Prostate gland (tissue), 2 donors: ENCODE measurements at regions not wholly inside any gene's neighbourhood (a gene's known extent, or its start where the extent isn't known, plus 50 kb on each side); places are given as distances from the start of the nearest gene placed in this dataset.

Experiments used
- DNase-seq: peaks from one replicate; pipeline ENCODE4 v3.0.0-alpha.2; 2019; ENCODE audit warnings: low spot score
- H3K27ac ChIP-seq, 2 donors: fragments of 200-600 bp; sonication (generic); 2 replicates each; pipeline ENCODE4 v1.5.1; 2017 to 2019
- H3K27me3 ChIP-seq: fragments of 200-600 bp; sonication (generic); replicated peaks from 2 replicates; pipeline ENCODE4 v1.5.1; 2019; ENCODE audit not compliant: insufficient read depth
- H3K36me3 ChIP-seq, 2 donors: fragments of 200-600 bp; sonication (generic); 1 replicate in 1 of 2; 2 replicates in 1 of 2; pipeline versions ENCODE4 v1.5.1 to v1.8.1; 2017 to 2019
- H3K4me1 ChIP-seq: fragments of 200-600 bp; sonication (generic); replicated peaks from 2 replicates; pipeline ENCODE4 v1.5.1; 2019
- H3K4me3 ChIP-seq, 2 donors: fragments of 200-600 bp; sonication (generic); 2 replicates each; pipeline ENCODE4 v1.5.1; 2017 to 2019
- H3K9me3 ChIP-seq: fragments of 200-600 bp; sonication (generic); 2 replicates; pipeline ENCODE4 v1.5.1; 2017
- CTCF ChIP-seq, 4 experiments: fragments of 200-600 bp in 2 of 4; fragments of 450-650 bp in 2 of 4; sonication (generic) in 2 of 4; IDR thresholded peaks; 1 replicate in 3 of 4; 2 replicates in 1 of 4; pipeline ENCODE4 v1.5.1; 2016 to 2019; ENCODE audit warnings: antibody characterized with exemption in 4 of 4, mild to moderate bottlenecking in 2 of 4, moderate library complexity in 2 of 4
- POLR2A ChIP-seq: fragments of 450-650 bp; IDR thresholded peaks from one replicate; pipeline ENCODE4 v1.6.1; 2016; ENCODE audit warnings: antibody characterized with exemption, mild to moderate bottlenecking
- POLR2AphosphoS5 ChIP-seq: sonication (generic); formaldehyde crosslinking; IDR thresholded peaks from one replicate; pipeline ENCODE4 v1.6.1; 2017; ENCODE audit warnings: antibody characterized with exemption
- WGBS: methylation state at CpG from one replicate; pipeline ENCODE4 v1.1.5; 2018; 5-methylcytosine and 5-hydroxymethylcytosine counted together
- intact Hi-C: fragments of 100-400 bp; cut with DNase I; formaldehyde crosslinking; loops from one replicate; pipeline ENCODE4 v1.14.2; 2022

GRCh38 chr5:125226825-125227224 is 480.4 kb upstream of the ZNF608 start:
- no peaks in the 10 kb centered on the region for H3K36me3 ChIP-seq
- DNase-seq: no peak
- no peak overlapping the region for H3K4me3 ChIP-seq
- TF ChIP-seq POLR2A (no peak), POLR2AphosphoS5 (no peak), CTCF (IDR thresholded peaks at IDR 0.05) (no peak)
- 89% methylated on average over 4 of the region's 4 CpGs for WGBS
- H3K9me3 ChIP-seq: no peaks in the 10 kb centered on the region
- H3K4me1 ChIP-seq: no peaks in the 10 kb centered on the region
- intact Hi-C loops: no loop called here
- H3K27me3 ChIP-seq: no peaks in the 10 kb centered on the region
- no peak overlapping the region for H3K27ac ChIP-seq

- no peaks in the 10 kb centered on the region for H3K27me3 ChIP-seq
- no peak for DNase-seq
- H3K27ac ChIP-seq: no peak overlapping the region
- 93% methylated on average over 7 of the region's 7 CpGs for WGBS
- no peaks in the 10 kb centered on the region for H3K9me3 ChIP-seq
- H3K4me3 ChIP-seq: no peak overlapping the region
- TF ChIP-seq CTCF (IDR thresholded peaks at IDR 0.05): peak in 1 of 4 experiments; percentile 10
- TF ChIP-seq POLR2A: no peak
- no peaks in the 10 kb centered on the region for H3K36me3 ChIP-seq
- H3K4me1 ChIP-seq: no peaks in the 10 kb centered on the region
- intact Hi-C loops: no loop called here
These were observed 481.1 kb upstream of the ZNF608 start for GRCh38 chr5:125227333-125228095.

- no peaks in the 10 kb centered on the region for H3K4me1 ChIP-seq
- WGBS: 66% methylated on average over 4 of the region's 4 CpGs
These were observed 482.1 kb upstream of the ZNF608 start for GRCh38 chr5:125228363-125229070.

GRCh38 chr5:125229556-125229955 is 483.1 kb upstream of the ZNF608 start:
- Histone ChIP-seq H3K4me3 (no peak overlapping the region), H3K36me3 (no peaks in the 10 kb centered on the region), H3K9me3 (no peaks in the 10 kb centered on the region), H3K4me1 (no peaks in the 10 kb centered on the region), H3K27ac (no peak overlapping the region), H3K27me3 (no peaks in the 10 kb centered on the region)
- WGBS: 97% methylated on average over 4 of the region's 4 CpGs
- no peak for TF ChIP-seq POLR2A
- TF ChIP-seq POLR2AphosphoS5: no peak
- TF ChIP-seq CTCF (IDR thresholded peaks at IDR 0.05): no peak
- intact Hi-C loops: no loop called here
- no peak for DNase-seq

More at GRCh38 chr5:125228363-125229070, 482.1 kb upstream of the ZNF608 start:
- Histone ChIP-seq H3K36me3 (no peaks in the 10 kb centered on the region), H3K9me3 (no peaks in the 10 kb centered on the region), H3K27me3 (no peaks in the 10 kb centered on the region), H3K4me3 (no peak overlapping the region), H3K27ac (no peak overlapping the region)
- DNase-seq: no peak
- TF ChIP-seq CTCF (IDR thresholded peaks at IDR 0.05) (no peak), POLR2A (no peak), POLR2AphosphoS5 (no peak)
- intact Hi-C loops: no loop called here
